T47D (cell line): ENCODE measurements at regions not wholly inside any gene's neighbourhood (a gene's known extent, or its start where the extent isn't known, plus 50 kb on each side); places are given as distances from the start of the nearest gene placed in this dataset.

Experiments used
- DNase-seq, 2 experiments: peaks; one replicate each; pipeline versions ENCODE4 v3.0.0 to v3.0.0-alpha.2; 2011 to 2012; ENCODE audit warnings: low read depth in 1 of 2, low spot score in 1 of 2
- JUND ChIP-seq: IDR thresholded peaks from 2 replicates; pipeline ENCODE4 v1.6.1; 2012; ENCODE audit warnings: low read depth
- in situ Hi-C: cut with HindIII; loops from 2 replicates; pipeline ENCODE4 v1.10.0; 2016; ENCODE audit warnings: low sequenced_read_pairs, low pct_unique_long_range_greater_than_20kb

DNA sequence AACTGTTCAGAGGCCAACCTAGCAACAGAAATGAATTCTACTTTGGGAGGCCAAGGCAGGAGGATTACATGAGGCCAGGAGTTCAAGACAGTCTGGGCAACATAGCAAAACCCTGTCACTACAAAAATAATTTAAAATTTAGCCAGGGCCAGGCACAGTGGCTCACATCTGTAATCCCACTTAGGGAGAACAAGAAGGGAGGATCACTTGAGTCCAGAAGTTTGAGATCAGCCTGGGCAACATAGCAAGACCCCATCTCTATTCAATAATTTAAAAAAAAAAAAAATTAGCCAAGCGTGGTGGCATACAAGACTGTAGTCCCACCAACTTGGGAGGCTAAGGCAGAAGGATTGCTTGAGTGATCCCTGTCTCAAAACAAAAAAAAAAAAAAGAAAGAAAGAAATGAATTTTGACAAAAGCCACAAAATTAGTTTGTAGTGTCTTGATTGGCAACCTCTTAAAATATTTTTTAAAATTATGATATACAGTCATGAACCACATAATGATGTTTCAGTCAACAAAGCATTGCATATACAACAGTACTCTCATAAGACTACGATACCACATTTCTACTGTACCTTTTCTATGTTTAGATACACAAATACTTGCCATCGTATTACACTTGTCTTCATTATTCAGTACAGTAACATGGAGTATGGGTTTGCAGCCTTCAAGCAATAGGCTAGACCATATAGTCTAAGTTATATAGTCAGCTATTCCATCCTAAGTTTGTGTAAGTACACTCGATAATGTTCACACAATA lies 130.7 kb downstream of the ZFP36L2 start:
- in situ Hi-C loops: no loop called here
- TF ChIP-seq JUND: no peak

DNA sequence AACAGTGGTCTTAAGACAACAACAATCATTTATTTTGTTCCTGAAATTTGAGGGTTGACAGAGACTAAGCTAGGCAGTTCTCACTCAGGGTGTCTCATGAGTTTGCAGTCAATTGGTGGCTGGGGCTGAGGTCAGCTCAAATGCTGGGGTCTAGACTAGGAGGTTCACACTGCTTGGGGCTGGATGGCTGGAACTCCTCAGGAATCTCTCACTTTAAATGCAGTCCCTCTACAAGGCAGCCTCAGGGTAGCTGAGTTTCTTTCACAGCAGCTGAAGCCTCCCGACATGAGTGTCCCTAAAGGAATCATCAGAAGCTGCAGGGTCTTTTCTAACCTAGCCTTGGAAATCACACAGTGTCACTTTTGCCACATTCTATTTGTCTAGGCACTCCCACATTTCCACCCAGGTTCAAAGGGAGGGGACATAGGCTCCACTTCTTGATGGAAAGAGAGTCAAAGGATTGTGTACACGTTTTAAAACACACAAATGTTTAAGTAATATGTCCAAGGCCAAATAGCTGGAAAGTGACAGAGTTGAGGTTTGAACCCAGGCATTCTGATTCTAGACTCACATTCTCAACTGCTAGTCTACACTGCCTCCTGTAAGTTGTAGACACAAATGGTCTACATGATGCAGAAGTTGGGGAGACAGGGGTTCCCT lies 133.8 kb downstream of the ZFP36L2 start:
- no peak for DNase-seq
- TF ChIP-seq JUND: no peak
- in situ Hi-C loops: no loop called here

More for the DNA sequence above, 130.7 kb downstream of the ZFP36L2 start:
- DNase-seq: no peak

DNA sequence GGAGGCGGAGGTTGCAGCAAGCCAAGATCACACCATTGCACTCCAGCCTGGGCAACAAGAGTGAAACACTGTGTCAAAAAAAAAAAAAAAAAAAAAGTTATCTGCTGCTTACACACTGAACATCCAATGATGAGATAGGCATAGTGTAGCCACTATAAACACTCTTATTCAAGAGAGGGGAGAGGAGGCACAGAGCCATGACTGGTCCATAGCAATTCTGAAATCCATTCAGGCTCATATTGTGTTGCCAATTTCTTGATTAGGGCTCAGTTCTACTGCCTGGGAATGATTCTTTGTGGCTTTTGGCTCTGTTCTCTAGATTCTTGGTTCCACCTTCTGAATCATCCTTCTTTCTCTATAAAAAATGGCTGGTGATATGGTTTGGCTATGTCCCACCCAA lies 136.1 kb downstream of the ZFP36L2 start:
- in situ Hi-C loops: no loop called here

DNA sequence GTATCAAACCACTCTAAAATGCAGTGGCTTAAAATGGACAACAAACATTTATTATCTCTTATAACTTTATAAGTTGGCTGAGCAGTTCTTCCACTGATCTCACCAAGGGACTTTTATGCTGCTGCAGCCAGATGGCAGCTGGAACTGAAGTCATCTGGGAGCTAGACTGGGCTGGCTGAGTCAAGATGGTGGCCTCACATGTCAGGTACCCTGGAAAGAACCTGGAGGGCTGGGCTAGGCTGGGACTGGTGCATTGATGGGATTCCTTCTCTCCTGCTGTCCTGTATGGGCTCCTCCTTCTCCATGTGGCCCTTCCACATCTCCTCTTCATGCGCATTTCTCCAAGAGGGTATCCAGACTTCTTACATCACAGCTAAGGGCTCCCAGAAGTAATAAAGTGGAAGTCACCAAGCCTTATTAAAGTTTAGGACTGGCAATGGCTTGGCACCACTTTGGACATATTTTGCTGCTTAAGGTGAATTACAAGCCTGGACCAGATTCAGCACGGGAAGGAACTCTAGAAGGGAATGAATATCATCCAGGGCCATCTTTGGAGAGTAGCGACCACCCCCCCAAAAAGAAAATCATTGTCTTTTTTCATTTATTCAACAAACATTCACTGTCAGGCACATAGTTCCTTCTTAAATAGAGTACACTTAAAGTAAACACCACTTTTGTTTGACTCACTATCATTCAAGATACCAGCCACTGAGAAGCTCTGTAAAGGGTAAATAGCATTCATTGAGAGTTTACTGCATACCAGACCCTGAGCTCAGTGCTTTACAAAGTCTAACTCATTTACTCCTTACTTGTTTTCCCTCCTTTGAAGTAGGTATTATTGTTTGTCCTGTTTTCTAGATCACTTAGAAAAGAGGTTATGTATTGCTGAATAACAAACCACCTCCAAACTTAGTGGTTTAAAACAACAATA lies 138.0 kb downstream of the ZFP36L2 start:
- in situ Hi-C loops: no loop called here
- DNase-seq: no peak
- no peak for TF ChIP-seq JUND

More for the DNA sequence above, 136.1 kb downstream of the ZFP36L2 start:
- DNase-seq: no peak
- TF ChIP-seq JUND: no peak

DNA sequence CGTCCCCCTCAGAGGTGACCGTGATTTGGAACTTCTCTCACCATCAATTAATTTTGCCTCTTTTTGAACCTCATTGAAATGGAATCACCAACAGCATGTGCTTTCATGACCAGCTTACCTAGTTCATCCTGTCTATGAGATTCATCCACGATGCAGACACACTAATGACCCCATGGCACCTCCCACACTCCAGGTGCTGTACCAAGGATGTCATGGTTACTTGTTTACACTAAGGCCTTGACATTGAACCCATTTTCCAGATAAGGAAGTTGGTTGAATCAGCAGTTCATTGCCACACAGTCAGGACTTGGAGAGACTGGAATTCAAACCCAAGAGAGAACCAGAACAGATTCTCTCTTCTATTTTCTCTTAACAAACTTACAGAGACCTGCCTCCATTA lies 139.0 kb downstream of the ZFP36L2 start:
- DNase-seq: no peak
- in situ Hi-C loops: no loop called here
- no peak for TF ChIP-seq JUND

DNA sequence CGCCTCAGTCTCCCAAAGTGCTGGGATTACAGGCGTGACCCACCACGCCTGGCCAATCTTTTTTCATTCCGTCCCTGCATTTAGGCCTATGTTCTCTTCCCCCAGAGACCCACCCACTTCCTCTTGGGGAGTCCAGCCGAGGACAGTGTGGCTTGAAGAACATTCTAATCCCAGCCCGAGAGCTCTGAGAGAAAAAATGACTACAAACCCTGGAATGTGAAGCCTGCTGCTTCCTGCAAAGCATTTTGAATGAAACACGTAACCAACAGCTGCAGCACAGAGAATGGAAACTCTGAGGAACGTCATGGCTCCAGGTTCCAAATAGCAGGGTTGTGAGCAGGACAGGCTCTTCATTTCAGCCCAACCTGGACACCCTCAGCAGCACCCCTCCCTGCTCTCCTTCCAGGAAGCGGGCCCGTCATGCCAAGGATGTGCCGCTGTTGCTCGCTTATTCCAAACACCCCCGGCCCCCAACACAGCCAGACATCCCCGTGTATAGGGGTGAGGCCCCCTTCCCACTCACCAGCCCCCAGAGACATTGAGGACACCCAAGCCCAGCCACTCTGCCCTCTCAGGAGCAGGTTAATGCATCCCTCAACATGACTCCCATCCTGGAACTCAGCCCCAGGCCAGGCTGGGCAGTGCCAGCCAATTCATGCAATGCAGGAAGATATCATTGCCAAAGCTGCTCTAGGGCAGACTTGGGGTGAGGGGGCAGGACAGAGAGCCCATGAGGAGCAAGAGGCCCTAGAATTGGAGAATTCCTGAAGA lies 139.8 kb downstream of the ZFP36L2 start:
- no peak for TF ChIP-seq JUND
- in situ Hi-C loops: no loop called here
- no peak for DNase-seq

DNA sequence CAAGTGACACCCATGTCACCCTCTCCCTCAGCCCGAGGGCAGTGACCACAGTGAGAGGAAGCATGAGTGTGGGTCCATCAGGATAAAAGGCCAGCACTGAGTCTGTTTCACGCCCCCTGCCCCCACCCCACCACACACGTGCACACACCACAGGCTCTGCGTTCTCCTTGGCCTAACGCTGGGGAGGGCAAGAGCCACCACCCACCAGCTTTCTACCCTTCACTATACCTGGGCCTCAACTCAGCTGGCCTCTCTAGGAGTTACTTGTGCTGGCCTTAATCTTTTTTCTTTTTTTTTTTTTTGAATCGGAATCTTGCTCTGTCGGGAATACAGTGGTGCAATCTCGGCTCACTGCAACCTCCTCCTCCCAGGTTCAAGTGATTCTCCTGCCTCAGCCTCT lies 140.5 kb downstream of the ZFP36L2 start:
- TF ChIP-seq JUND: no peak
- in situ Hi-C loops: no loop called here

DNA sequence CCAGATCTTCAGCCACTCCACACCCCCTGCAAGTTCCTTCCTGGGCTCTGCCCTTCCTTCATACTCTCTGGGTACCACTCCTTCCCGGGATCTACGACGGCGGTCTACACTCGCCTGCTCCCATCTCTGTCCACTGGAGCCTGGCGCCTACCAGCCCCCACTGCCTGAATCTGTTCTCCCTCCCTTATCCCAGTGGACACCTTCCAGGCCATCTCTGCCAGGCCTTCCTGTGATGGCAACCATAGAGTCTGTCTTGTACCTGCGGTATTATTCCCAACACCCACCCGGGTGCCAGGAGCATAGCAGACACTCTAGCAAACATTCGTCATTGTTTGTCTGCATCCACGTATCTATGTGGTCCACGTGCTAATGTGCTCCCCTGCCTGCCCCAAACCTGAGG lies 140.9 kb downstream of the ZFP36L2 start:
- in situ Hi-C loops: no loop called here
- DNase-seq: no peak
- TF ChIP-seq JUND: no peak

More for the DNA sequence above, 140.5 kb downstream of the ZFP36L2 start:
- DNase-seq: no peak

DNA sequence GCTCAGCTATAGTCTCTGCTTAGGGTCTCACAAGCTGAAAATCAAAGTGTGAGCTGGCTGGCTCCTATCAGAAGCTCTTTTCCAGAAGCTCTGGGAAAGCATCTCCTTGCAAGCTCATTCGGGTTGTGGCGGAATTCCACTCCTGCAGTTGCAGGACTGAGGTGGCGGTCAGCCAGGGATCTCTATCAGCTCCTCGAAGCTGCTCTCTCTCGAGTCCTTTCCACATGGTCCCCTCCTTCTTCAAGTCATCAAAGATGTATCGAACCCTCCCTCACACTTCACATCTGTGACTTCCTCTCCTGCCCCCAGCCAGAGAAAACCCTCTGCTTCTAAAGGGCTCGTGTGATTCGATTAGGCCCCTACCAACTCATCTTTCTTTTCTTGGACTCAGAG lies 141.7 kb downstream of the ZFP36L2 start:
- no peak for DNase-seq
- in situ Hi-C loops: no loop called here
- TF ChIP-seq JUND: no peak

DNA sequence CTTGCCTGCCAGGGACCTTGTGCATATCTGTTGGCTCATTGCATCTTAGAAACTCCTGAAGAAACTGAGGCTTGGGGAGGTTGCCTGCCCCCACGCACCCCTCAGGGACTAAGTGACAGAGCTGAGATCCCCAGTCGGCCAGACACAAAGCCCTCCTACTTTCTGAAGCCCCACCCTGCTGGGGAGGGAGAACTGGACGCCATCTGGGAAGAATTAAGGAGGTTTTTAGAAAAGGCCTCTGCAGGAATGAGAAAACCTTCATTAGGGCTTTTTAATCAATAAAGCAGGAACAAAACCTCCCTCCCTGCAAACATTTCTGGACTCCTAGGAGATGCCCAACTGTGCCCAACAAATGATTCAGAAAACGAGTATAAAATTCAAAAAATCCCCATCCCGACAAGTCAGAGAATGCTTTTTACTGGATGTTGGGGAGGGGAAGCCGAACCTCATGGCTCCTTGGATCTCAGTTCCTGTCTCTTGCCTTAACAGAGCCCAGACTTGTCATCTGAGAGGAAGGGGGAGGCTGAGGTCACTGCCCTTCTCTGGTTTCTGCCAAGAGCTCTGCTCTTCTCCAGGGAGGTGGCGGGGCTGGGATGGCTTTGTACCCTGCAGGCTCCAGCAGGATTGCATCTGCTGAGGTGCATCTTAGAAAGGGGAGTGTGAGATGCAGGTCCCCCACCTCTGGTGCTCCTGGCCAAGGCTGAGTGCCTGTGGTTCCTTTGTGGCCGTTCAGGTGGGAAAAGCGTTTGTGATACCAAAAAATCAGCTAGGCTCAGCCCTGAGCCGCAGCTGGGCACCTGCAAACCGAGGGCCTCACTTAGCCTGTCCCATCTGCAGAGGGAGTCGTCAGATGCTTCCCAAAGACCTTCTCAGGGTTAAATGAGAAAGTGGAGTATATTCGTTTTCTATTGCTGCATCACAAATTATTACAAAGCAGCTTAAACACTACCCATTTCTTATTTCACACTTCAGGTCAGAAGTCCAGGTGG lies 142.4 kb downstream of the ZFP36L2 start:
- no peak for DNase-seq
- TF ChIP-seq JUND: no peak
- in situ Hi-C loops: no loop called here
